ENCODE measurements at regions not wholly inside any gene's neighbourhood (a gene's known extent, or its start where the extent isn't known, plus 50 kb on each side); places are given as distances from the start of the nearest gene placed in this dataset.

- no peak for TF ChIP-seq CTCF (IDR thresholded peaks at IDR 0.05)
- no peak for TF ChIP-seq POLR2AphosphoS5 (IDR thresholded peaks at IDR 0.05)
- TF ChIP-seq POLR2A (IDR thresholded peaks at IDR 0.05), result no peak
- no peak for TF ChIP-seq EP300 (IDR thresholded peaks at IDR 0.05)
Observed at GRCh38 chr22:44396021-44396726, 83.4 kb upstream of the SHISAL1 start.

All from sigmoid colon (tissue), 4 donors.